ENCODE measurements at regions not wholly inside any gene's neighbourhood (a gene's known extent, or its start where the extent isn't known, plus 50 kb on each side); places are given as distances from the start of the nearest gene placed in this dataset.
"Not testable (repeated sequence)": the region's sequence is repeated elsewhere in the genome, so short reads cannot be mapped to it uniquely, and the experiment has no call there.

DNA sequence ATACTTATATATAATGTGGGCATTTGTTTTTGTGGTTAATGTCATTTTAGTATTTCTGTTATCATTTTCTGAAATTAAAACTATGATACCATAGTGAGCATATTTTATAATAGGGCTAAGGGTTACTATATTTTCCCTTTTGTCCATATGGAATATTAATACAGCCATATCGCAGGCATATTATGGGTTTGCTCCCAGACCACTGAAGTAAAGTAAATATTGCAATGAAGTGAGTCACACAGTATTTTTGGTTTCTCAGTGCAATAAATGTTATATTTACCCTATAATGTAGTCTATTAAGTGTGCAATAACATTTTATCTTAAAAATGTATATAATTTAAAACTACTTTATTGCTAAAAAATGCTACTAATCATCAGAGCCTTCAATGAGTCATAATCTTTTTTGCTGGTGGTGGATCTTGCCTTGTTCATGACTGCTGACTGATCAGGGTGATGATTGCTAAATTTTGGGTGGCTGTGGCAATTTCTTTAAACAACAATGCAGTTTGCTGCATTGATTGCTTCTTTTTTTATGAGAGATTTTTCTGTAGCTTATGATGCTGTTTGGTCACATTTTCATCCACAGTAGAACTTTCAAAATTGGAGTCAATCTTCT lies 1044.5 kb upstream of the NOVA1 start:
- ATAC-seq: no peak
- intact Hi-C loops (cut with DNase I): no loop called here
- Histone ChIP-seq H3K27ac (no peak overlapping the region), H3K36me3 (no peaks in the 10 kb centered on the region), H3K27me3 (no peaks in the 10 kb centered on the region), H3K9me3 (no peaks in the 10 kb centered on the region), H3K4me3 (no peak overlapping the region), H3K4me1 (no peaks in the 10 kb centered on the region)
- no peak for TF ChIP-seq CTCF (IDR thresholded peaks at IDR 0.05)
- DNase-seq: no peak

- ATAC-seq (no peak), DNase-seq (no peak)
- intact Hi-C loops (cut with DNase I): no loop called here
- H3K4me1 ChIP-seq: no peaks in the 10 kb centered on the region
- H3K27me3 ChIP-seq: no peaks in the 10 kb centered on the region
- H3K27ac ChIP-seq: no peak overlapping the region
- no peak overlapping the region for H3K4me3 ChIP-seq
- no peak for TF ChIP-seq CTCF (IDR thresholded peaks at IDR 0.05)
- no peaks in the 10 kb centered on the region for H3K36me3 ChIP-seq
- peaks cover 8% of the 10 kb centered on the region for H3K9me3 ChIP-seq
These were observed 1062.8 kb upstream of the NOVA1 start for GRCh38 chr14:27660683-27661082.

DNA sequence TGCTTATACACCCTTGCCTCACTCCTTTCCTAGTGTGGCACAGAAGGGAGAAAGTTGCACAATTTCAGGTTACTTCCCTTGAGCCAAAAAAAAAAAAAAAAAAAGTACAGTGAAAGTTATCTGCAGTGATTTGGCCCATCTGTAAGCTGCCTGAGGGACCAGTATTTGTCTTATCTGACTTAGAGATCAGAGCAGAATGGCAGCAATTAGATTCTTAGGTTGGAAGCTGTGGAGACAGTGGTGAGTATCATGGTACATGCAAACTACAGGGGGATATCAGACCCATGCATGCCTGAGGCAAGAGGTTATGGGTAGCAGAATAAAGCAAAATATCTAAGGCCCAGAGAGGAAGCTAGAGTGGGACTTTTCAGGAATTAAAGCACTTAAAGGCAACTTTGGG lies 1070.7 kb upstream of the NOVA1 start:
- DNase-seq (no peak), ATAC-seq (no peak)
- no peak overlapping the region for H3K27ac ChIP-seq
- intact Hi-C loops (cut with DNase I): no loop called here
- H3K36me3 ChIP-seq: no peaks in the 10 kb centered on the region
- no peak overlapping the region for H3K4me3 ChIP-seq
- no peaks in the 10 kb centered on the region for H3K4me1 ChIP-seq
- no peaks in the 10 kb centered on the region for H3K9me3 ChIP-seq
- H3K27me3 ChIP-seq: no peaks in the 10 kb centered on the region
- no peak for TF ChIP-seq CTCF (IDR thresholded peaks at IDR 0.05)

GRCh38 chr14:27672047-27672446 lies 1074.2 kb upstream of the NOVA1 start:
- H3K4me1 ChIP-seq: no peaks in the 10 kb centered on the region
- no peak overlapping the region for H3K4me3 ChIP-seq
- ATAC-seq (no peak), DNase-seq (no peak)
- H3K9me3 ChIP-seq: no peaks in the 10 kb centered on the region
- H3K27ac ChIP-seq: no peak overlapping the region
- intact Hi-C loops (cut with DNase I): no loop called here
- H3K36me3 ChIP-seq: no peaks in the 10 kb centered on the region
- no peaks in the 10 kb centered on the region for H3K27me3 ChIP-seq
- TF ChIP-seq CTCF (IDR thresholded peaks at IDR 0.05): no peak

GRCh38 chr14:27672811-27673737 lies 1075.2 kb upstream of the NOVA1 start:
- H3K36me3 ChIP-seq; H3K4me3 ChIP-seq; ATAC-seq; H3K27me3 ChIP-seq; H3K4me1 ChIP-seq; H3K9me3 ChIP-seq; H3K27ac ChIP-seq; intact Hi-C loops (cut with DNase I); DNase-seq: not testable (repeated sequence)

- Histone ChIP-seq H3K4me3 (no peak overlapping the region), H3K27me3 (no peaks in the 10 kb centered on the region), H3K4me1 (no peaks in the 10 kb centered on the region), H3K9me3 (no peaks in the 10 kb centered on the region), H3K36me3 (no peaks in the 10 kb centered on the region), H3K27ac (no peak overlapping the region)
- DNase-seq (no peak), ATAC-seq (no peak)
- intact Hi-C loops (cut with DNase I): no loop called here
- no peak for TF ChIP-seq CTCF (IDR thresholded peaks at IDR 0.05)
These were observed 1080.5 kb upstream of the FOXG1 start for GRCh38 chr14:27686137-27686536.
